ENCODE measurements at regions not wholly inside any gene's neighbourhood (a gene's known extent, or its start where the extent isn't known, plus 50 kb on each side); places are given as distances from the start of the nearest gene placed in this dataset.

- no peaks in the 10 kb centered on the region for H3K9me3 ChIP-seq
- no peak for DNase-seq
- no peaks in the 10 kb centered on the region for H3K36me3 ChIP-seq
- no peak for ATAC-seq (ENCODE audit: low FRiP score in 2 of 2)
- no peaks in the 10 kb centered on the region for H3K4me1 ChIP-seq
- 43 to 48% methylated on average over 1 of the region's 1 CpG for WGBS, 2 donors
- no peaks in the 10 kb centered on the region for H3K27me3 ChIP-seq
- no peak overlapping the region for H3K4me3 ChIP-seq
- no peak overlapping the region for H3K27ac ChIP-seq
- TF ChIP-seq POLR2AphosphoS5 (IDR thresholded peaks at IDR 0.05), result no peak
- TF ChIP-seq EP300 (IDR thresholded peaks at IDR 0.05), result no peak
- TF ChIP-seq CTCF (IDR thresholded peaks at IDR 0.05), result no peak
- TF ChIP-seq POLR2A (IDR thresholded peaks at IDR 0.05), result no peak
Measured at GRCh38 chr7:49434846-49435245, 338.6 kb upstream of the VWC2 start.

- Histone ChIP-seq H3K36me3 (no peaks in the 10 kb centered on the region), H3K4me1 (no peaks in the 10 kb centered on the region), H3K27me3 (no peaks in the 10 kb centered on the region), H3K9me3 (no peaks in the 10 kb centered on the region), H3K27ac (no peak overlapping the region), H3K4me3 (no peak overlapping the region)
- DNase-seq (no peak), ATAC-seq (ENCODE audit: low FRiP score in 2 of 2) (no peak)
- 90 to 97% methylated on average over 4 of the region's 4 CpGs for WGBS, 2 donors
- no peak for TF ChIP-seq EP300 (IDR thresholded peaks at IDR 0.05)
- no peak for TF ChIP-seq CTCF (IDR thresholded peaks at IDR 0.05)
Measured at GRCh38 chr7:49438281-49438680, 335.2 kb upstream of the VWC2 start.

- H3K36me3 ChIP-seq, result no peaks in the 10 kb centered on the region
- TF ChIP-seq EP300 (IDR thresholded peaks at IDR 0.05) (no peak), POLR2AphosphoS5 (IDR thresholded peaks at IDR 0.05) (no peak), CTCF (IDR thresholded peaks at IDR 0.05) (no peak), POLR2A (IDR thresholded peaks at IDR 0.05) (no peak)
- H3K27ac ChIP-seq, result no peak overlapping the region
- H3K4me1 ChIP-seq, result no peaks in the 10 kb centered on the region
- ATAC-seq (ENCODE audit: low FRiP score in 2 of 2) (no peak), DNase-seq (no peak)
- H3K27me3 ChIP-seq, result no peaks in the 10 kb centered on the region
- H3K9me3 ChIP-seq, result no peaks in the 10 kb centered on the region
- H3K4me3 ChIP-seq, result no peak overlapping the region
- 67 to 77% methylated on average over 2 of the region's 2 CpGs for WGBS, 2 donors
Measured at GRCh38 chr7:49443515-49443914, 329.9 kb upstream of the VWC2 start.

- no peak overlapping the region for H3K27ac ChIP-seq
- DNase-seq, result peak in 1 of 2 donors; percentile 64
Measured at GRCh38 chr7:49453486-49453885, 320.0 kb upstream of the VWC2 start.

More at GRCh38 chr7:49453486-49453885, 320.0 kb upstream of the VWC2 start:
- peaks cover 0 to 8% (median 0%) of the 10 kb centered on the region in 4 donors for H3K9me3 ChIP-seq
- no peaks in the 10 kb centered on the region for H3K4me1 ChIP-seq
- no peak for ATAC-seq (ENCODE audit: low FRiP score in 2 of 2)
- no peak overlapping the region for H3K4me3 ChIP-seq
- no peak for TF ChIP-seq CTCF (IDR thresholded peaks at IDR 0.05)
- no peak for TF ChIP-seq POLR2A (IDR thresholded peaks at IDR 0.05)
- TF ChIP-seq POLR2AphosphoS5 (IDR thresholded peaks at IDR 0.05), result no peak
- TF ChIP-seq EP300 (IDR thresholded peaks at IDR 0.05), result no peak
- no peaks in the 10 kb centered on the region for H3K27me3 ChIP-seq
- H3K36me3 ChIP-seq, result no peaks in the 10 kb centered on the region
- WGBS, 2 donors, result 93 to 94% methylated on average over 4 to 16 of the region's 16 CpGs

Measured in upper lobe of left lung (tissue), 6 donors.